Head of caudate nucleus (tissue), 42 donors: ENCODE measurements at regions not wholly inside any gene's neighbourhood (a gene's known extent, or its start where the extent isn't known, plus 50 kb on each side); places are given as distances from the start of the nearest gene placed in this dataset.

Experiments used
- DNase-seq, 42 donors: peaks; one replicate each; pipeline versions ENCODE4 v3.0.0 to v3.0.0-alpha.2; 2020 to 2021; ENCODE audit warnings: mixed read lengths in 7 of 42
- intact Hi-C: fragments of 100-400 bp; cut with DNase I; formaldehyde crosslinking; loops from one replicate; pipeline ENCODE4 v1.15.0; 2022

GRCh38 chr10:129134371-129134770 lies 332.7 kb upstream of the MGMT start:
- intact Hi-C loops, result no loop called here
- DNase-seq, result no peak

GRCh38 chr10:129135624-129136023 lies 331.4 kb upstream of the MGMT start:
- DNase-seq, result no peak
- intact Hi-C loops, result no loop called here

GRCh38 chr10:129136074-129136473 lies 331.0 kb upstream of the MGMT start:
- intact Hi-C loops, result no loop called here
- no peak for DNase-seq

DNA sequence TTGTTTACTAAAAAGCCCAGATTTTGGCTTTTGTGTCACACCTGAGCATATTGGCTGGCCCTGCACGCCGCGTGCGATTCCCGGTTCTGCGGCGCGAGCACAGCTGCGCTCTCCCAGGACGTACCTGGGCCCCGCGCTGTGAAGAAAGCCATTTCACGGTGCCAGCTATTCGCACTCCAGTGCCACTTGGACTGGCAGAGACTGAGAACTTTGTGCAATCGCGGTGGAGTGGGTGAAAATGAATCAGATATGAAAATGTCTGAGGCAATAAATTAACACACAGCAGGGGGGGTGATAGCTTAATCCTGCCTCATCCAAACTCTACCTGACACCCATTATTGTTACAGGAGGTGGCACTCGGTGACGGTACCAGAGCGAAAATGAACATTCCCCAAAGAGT lies 330.1 kb upstream of the MGMT start:
- intact Hi-C loops, result no loop called here
- DNase-seq, result peak in 14 of 42 donors; percentile 4 to 64 (median 16)

- DNase-seq, result peak in 18 of 42 donors; percentile 6 to 46 (median 18)
- intact Hi-C loops, result no loop called here
Measured at GRCh38 chr10:129140921-129141885, 325.8 kb upstream of the MGMT start.

DNA sequence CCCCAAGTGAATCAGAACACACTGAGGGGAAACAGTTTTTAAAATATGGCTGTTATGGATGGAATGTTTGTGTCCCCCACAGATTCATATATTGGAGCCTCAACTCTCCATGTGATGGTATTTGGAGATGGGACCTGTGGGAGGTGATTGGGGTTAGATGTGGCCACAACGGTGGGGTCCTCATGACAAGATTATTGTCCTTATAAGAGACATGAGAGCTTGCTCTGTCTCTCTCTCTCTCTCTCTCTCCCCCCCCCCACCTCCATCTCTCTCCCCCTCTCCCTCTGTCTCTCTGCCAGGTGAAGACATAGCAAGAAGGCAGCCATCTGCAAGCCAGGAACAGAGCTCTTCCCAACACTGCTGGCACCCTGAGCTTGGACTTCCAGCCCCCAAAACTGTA lies 315.8 kb upstream of the MGMT start:
- DNase-seq, result no peak
- intact Hi-C loops, result no loop called here

DNA sequence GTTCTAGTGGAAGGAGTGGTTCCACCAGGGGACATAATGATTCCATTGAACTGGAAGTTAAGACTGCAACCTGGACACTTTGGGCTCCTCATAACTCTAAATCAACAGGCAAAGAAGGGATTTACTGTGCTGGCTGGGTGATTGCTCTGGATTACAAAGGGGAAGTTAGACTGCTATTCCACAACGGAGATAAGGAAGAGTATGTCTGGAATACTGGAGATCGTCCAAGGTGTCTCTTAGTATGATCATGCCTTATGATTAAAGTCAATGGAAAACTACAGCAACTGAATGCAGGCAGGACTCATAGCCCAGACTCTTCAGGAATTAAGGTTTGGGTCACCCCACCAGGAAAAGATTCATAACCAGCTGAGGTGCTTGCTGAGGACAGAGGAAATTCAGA lies 310.6 kb upstream of the MGMT start:
- intact Hi-C loops, result no loop called here
- no peak for DNase-seq

GRCh38 chr10:129157185-129157584 lies 309.9 kb upstream of the MGMT start:
- intact Hi-C loops, result no loop called here
- DNase-seq, result no peak

DNA sequence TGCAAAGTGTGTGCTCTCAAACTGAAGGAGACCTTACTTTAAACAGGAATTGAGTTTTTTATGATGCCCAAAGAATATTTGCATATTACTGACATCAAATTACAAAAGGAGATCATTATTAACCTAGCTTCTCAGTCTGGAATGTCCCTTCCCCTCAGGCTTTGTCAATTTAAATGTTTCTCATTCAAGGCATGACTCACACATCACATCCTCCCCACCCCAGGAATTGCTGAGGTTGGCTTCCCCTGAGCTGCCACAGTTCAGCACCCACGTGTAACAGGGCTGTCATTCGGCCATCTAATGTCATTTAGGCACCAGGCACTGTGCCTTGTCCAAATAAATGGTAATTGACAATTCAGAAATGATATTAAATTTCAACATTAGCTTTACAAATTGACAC lies 305.9 kb upstream of the MGMT start:
- intact Hi-C loops, result no loop called here
- DNase-seq, result peak in 1 of 42 donors; percentile 31

DNA sequence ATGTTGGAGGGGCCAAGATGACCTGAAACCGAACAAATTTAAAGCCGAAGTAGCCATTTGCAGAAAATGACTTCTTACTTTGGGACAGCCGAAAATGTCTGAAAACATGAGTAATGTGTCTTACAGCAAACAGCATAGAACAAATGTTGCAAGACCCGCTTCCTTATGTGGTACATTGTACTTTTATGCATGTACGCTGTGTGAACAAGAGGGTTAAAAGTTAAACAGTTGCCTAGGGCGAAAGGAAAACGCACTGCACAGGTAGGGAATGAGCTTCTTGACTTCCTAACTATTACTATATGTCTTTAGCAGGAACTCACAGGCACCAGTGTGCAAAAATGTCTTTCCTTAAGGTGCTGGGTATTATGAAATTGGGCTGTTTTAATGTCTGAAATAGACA lies 303.5 kb upstream of the MGMT start:
- DNase-seq, result no peak
- intact Hi-C loops, result no loop called here

- DNase-seq, result no peak
Measured at GRCh38 chr10:129165076-129165720, 301.8 kb upstream of the MGMT start.

GRCh38 chr10:129165770-129166169 lies 301.3 kb upstream of the MGMT start:
- intact Hi-C loops, result no loop called here
- DNase-seq, result no peak

More at GRCh38 chr10:129165076-129165720, 301.8 kb upstream of the MGMT start:
- intact Hi-C loops, result no loop called here

- intact Hi-C loops, result no loop called here
- no peak for DNase-seq
Measured at GRCh38 chr10:129168660-129169059, 298.4 kb upstream of the MGMT start.

DNA sequence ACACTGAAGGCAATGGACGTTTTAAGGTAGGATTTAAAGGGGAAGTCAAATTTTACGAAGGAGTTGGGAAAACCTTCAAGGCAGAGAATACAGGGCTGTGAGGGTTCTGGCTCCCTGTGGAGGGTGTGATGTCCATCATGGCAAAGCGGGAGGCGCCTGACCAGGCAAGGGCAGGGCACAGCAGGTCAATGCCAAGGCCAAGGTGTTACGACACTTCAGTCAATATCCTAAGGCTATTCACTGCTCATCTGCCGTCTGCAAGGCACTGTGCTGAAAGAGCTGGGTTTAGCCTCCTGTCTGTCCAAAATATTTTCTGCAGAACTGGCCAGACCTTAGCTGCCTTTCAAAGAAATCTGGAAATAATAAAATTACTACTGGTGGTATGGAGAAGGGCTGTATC lies 297.9 kb upstream of the MGMT start:
- no peak for DNase-seq
- intact Hi-C loops, result no loop called here

- DNase-seq, result no peak
- intact Hi-C loops, result no loop called here
Measured at GRCh38 chr10:129170812-129171211, 296.2 kb upstream of the MGMT start.

DNA sequence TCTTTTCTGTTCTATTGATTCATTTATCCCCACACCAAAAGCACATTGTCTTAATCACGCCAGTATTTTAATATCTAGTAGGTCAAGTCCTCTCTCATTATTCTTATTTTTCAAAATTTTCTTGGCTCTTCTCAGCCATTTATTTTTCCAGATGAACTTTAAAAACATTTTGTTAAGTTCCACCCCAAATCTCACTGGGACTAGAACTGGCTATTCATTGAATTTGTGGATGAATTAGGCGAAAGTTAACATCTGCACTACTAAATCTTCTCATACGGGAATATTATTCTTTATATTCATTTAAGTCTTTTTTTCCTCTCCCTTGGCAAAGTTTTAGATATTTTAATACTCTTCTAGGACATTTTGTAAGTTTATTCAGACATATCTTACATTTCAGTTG lies 295.2 kb upstream of the MGMT start:
- DNase-seq, result no peak
- intact Hi-C loops, result no loop called here

DNA sequence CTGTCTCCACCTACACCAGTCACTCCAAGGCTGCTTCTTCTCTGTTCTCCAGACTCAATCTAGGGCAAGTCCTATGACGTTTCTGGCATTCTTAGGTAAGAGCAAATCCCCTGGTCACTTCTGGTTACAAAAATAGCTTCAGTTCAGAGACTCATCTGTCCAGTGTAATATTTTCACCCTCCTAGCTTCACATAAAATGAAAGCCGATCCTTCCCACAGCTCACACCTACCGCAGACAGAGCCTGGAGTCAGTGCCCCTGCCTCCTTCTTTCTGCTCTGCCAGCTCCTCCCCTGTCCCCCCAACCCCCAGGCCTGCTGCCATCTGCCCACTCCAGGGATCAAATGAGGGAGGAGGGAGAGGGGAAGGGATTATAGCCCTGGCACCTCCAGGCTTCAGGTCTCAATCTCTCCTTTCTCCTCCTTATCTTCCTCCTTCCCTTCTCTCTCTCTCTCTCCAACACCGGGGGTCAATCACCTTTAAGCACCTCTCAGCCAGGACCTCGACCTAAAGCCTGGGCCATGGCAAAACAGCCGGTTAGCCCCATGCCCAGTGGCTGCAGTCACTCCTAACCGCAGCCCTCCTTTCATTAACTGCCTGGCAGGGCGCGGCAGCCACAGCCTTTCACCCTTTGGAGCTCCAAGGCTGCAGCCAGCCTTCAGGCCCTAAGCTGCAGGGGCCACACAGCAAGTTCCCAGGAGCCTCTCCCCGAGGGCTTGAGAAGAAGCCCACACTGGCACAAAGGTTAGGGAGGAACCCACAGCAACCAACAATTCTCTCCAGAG lies 292.6 kb upstream of the MGMT start:
- no peak for DNase-seq
- intact Hi-C loops, result no loop called here

DNA sequence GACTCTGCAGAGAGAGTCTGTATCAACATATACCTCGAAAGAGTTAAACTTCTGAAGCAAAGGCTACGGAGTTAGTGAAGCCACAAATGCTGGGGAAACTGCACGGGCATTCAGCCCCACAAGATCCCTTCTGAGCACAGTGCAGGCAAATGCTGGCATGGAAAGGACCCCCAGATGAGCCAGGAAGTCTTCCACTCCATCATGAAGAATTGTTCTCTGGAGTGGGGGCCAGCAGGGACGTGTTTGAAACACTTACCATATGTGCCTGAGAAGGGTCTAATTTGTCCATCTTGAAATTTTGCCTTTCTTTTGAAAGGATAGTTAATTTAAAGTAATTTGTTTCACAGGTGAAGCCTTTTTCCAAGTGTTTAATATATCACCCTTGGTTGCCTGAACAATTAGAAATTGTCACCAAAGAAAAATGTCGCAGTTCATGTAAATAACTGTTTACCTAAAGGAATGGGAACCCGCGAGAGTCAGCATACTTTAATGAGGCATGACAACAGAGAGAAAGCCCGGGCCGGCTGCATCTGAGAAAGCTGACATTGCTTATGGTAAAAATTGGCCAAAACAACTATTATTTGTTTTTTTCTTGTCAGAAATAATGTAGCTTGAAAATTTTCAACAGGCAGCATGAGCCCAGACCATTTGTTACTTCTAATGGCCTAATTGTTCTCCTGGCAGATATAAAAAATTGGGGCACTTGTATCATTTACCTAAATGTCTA lies 287.6 kb upstream of the MGMT start:
- peak in 1 of 42 donors; percentile 25 for DNase-seq
- intact Hi-C loops, result no loop called here
